ENCODE measurements at regions not wholly inside any gene's neighbourhood (a gene's known extent, or its start where the extent isn't known, plus 50 kb on each side); places are given as distances from the start of the nearest gene placed in this dataset.

DNA sequence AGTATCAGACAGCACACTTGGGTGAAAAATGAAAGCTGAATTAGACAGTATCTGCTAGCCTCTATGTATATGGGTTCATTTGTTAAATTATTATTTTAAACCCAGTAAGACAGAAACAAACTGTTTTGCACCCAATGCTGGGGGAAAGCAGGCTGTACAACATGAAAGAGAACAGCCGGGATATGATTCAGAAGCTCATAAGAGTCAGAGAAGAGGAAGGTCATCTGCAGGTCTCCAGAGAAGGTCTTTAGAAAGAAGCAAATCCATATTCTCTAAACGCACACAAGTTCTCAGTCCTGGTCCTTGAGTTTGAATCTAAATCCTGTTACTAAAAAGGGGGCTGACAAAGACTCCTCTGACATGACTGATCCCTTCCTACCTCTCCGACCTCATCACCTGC, 155.1 kb downstream of the SIPA1L2 start:
- no peak for DNase-seq

- no peak for DNase-seq
Observed at GRCh38 chr1:232473900-232474299, 156.0 kb downstream of the SIPA1L2 start.

DNA sequence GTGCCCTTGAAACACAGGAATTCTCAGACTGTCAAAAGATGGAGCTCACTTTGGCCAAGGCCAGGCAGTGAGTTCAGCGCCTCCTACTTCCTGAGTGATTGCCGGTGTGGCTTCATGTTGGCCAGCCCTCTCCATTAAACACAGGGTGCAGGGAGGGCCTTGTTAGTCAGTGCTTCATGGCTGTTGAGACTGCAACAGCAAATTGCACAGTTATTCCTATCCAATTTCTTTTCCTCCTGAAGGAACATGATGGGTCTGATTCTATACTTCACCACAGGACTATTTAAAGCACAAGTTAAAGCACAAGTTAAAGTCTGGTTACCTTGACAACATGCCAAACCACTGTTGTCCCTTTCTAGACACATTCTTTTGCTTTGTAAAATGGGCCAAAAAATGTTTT, 156.6 kb downstream of the SIPA1L2 start:
- no peak for DNase-seq

DNA sequence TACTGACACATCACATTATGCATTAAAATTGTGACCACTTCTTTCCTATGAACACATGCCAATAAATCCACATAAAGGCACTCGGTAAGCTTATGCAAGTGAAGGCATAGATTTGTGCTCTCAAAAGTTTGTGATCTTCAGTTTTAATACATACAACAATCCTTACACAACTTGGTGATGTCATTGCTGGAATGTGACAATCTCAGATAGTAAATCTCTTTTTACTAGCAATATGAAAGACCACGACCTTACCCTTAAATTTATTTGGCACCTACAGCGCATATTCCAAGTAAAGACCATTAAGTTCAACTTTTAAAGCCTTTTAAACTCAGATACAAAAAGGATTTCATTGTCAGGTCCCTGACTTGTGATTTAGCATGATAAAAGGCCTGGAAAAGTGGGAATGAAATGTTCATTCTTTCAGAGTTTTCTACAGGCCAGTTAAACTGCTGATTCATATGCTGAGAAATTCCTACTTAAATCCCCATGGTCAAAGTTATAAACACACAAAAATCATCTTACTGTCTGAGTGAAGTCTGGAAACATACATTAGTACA, 157.4 kb downstream of the SIPA1L2 start:
- no peak for DNase-seq

GRCh38 chr1:232471250-232471649, 158.7 kb downstream of the SIPA1L2 start:
- no peak for DNase-seq

DNA sequence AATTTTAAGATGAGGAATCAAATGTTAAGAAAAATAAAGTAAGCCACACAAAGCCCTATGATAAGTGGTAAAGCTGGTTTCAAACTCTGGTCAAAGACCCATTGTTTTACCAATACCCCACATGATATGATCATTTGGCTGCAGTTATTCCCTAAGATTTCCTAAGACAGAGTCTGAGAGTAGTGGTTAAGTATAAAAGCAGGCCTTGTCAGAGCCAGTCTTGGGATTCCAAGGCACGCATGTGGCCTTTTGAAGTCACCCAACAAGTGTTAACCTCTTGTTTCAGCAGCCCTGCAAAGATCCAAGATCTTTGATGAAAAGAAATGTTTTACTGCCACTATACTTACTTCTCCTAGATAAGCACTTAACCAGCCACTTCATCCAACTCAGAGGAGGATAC, 159.2 kb downstream of the SIPA1L2 start:
- no peak for DNase-seq

DNA sequence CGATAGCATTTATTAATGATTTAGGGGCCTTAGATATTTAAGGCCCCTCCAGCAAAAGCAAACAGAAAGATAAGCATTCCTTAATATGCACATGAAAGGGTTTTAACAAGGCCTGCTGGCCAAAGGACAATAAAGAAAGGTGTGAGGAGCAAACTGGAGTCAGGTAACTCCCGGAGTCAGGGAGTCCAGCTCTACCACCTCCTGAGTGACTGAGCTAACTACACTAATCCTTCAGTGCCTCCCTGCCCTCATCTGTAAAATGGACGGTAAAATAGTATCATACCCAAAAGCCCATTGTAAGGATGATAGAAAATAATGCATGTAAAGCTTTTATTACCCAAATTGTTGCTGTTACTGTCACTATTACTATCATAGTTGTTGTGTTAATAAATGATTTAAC, 161.7 kb downstream of the SIPA1L2 start:
- DNase-seq = no peak

- DNase-seq = no peak
Observed at GRCh38 chr1:232467073-232467760, 162.7 kb downstream of the SIPA1L2 start.

GRCh38 chr1:232464325-232464724, 165.6 kb downstream of the SIPA1L2 start:
- no peak for DNase-seq

GRCh38 chr1:232463225-232463624, 166.7 kb downstream of the SIPA1L2 start:
- DNase-seq = no peak

GRCh38 chr1:232462213-232462612, 167.7 kb downstream of the SIPA1L2 start:
- DNase-seq = peak; percentile 8

DNA sequence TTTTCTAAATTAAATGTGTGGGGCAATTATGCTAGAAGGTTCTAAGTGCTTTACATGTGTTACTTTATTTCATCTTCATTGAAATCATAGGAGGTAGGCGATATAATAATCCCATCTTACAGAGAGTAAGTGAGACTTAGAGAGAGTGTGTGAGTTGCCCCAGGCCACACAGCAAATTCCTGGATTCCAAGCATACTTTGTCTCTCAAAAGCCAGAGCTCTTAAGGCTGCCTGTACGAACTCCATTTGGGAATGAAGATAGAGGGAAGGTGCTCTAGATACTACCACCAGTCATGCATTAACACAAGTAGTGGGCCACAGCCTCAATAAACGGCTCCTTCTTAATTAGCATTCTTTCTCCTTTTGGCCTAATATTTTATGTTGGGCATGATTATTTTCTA, 170.1 kb downstream of the SIPA1L2 start:
- DNase-seq = no peak

- DNase-seq = no peak
Observed at GRCh38 chr1:232459087-232459486, 170.8 kb downstream of the SIPA1L2 start.

DNA sequence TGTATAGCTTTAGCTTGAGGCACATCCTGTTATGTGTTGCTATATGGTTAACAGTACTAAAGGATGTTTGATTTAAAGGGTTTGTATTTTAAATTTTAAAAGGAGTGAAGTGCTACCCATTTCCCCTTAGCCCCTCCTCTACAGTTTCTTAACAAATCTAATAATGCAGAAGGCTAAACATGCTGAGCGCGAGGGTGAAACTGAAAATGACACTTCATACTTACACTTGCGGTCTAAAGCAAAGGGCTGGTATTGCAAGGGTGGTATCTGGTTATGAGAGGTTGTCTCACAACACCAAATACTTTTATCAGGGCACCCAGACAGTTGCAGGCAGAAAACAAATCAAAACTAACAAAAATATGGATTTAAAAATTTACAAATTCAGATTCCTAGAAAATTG, 172.3 kb downstream of the SIPA1L2 start:
- no peak for DNase-seq

GRCh38 chr1:232456714-232457113, 173.2 kb downstream of the SIPA1L2 start:
- no peak for DNase-seq

- no peak for DNase-seq
Observed at GRCh38 chr1:232454227-232454886, 175.6 kb downstream of the SIPA1L2 start.

- no peak for DNase-seq
Observed at GRCh38 chr1:232452736-232453440, 177.0 kb downstream of the SIPA1L2 start.

DNA sequence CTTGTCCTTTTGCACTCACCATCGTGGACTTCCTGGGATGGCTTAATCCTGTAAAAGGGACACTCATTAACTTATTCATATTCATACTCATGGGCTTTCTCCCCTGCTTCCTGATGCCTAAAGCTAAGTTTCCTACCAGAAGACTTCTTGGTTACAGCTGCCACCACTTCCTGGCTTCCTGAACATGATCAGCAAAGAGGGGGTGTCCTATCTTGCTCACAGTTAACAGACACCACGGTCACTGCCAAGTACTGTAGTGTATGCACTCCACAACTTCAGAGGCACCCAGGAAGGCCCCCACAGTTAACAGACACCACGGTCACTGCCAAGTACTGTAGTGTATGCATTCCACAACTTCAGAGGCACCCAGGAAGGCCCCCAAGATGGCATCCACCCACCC, 177.8 kb downstream of the SIPA1L2 start:
- no peak for DNase-seq

- DNase-seq = no peak
Observed at GRCh38 chr1:232451506-232451905, 178.4 kb downstream of the SIPA1L2 start.

DNA sequence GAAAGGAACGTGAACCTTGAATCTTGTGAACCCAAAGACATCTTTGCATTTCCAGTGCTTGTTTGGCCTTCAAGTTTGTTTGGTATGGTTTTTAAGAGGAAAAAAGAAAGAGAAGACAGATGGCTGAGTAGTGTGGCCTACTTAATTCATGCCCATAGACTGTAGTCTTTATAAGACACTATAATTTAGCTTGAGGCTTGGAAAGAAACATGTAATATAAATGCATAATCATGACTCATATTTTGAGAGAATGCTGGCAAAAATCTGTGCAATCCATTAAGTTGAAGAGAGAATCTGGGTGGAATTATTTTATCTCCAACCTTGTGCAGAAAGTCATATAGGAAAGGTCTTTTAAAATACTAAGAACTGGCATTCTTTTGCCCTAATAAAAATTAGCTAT, 179.3 kb downstream of the SIPA1L2 start:
- no peak for DNase-seq

DNA sequence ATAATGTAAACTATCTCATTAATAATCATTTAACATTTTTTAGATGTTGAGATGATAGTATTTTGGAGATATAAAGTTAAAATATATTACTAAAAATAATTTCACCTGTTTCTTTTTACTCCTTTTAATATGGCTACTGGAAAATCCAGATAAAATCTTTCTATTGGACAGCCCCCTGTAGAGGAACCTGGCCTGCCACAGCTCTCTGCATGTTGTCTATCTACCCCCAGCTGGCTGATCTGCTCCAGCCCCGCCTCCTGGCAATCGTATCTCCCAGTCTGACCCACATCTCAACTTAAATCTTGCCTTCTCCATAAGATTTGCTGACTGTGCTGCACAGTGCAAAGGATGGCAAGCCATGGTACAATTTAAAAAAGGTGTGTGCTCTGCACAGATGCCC, 182.8 kb downstream of the SIPA1L2 start:
- DNase-seq = no peak

GRCh38 chr1:232445361-232446106, 184.4 kb downstream of the SIPA1L2 start:
- no peak for DNase-seq

DNA sequence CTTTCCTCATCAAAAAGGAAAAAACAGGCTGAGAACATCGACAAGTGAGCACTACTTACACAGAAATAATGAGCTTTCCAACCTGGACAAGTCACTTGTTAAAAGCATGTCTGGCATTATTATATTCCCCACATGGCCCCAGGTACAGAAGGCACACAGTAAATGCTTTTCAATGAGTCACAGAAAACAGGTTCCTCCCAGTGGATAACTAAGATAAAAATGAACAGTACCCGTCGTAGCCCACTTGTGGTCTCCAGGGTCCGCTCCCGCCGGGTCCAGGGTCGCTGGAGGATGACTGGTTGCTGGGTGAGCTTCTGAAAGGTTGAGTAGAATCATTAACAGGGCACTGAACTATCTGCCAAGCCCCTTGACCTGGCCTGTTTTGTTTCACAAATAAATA, 186.6 kb downstream of the SIPA1L2 start:
- no peak for DNase-seq
